ENCODE measurements at regions not wholly inside any gene's neighbourhood (a gene's known extent, or its start where the extent isn't known, plus 50 kb on each side); places are given as distances from the start of the nearest gene placed in this dataset.

DNA sequence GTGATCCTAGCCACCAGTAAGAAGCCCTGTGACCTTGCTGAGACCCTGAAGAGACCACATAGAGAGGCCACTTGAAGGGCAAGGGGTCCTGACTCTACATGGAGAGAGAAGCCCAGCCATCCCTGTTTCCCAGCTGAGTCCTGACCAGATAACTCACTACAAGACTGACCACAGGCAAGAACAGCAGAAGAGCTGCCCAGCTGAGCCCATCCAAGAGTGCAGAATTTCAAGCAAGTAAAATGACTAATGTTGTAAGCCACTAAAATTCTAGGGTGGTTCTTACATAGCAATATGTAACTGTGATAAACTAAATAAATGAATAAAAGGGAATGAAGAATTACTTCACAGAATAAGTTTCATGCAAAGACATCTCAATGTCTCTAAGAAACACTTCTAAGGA, 58.4 kb upstream of the WIPF1 start:
- TF ChIP-seq, protein P1, sequence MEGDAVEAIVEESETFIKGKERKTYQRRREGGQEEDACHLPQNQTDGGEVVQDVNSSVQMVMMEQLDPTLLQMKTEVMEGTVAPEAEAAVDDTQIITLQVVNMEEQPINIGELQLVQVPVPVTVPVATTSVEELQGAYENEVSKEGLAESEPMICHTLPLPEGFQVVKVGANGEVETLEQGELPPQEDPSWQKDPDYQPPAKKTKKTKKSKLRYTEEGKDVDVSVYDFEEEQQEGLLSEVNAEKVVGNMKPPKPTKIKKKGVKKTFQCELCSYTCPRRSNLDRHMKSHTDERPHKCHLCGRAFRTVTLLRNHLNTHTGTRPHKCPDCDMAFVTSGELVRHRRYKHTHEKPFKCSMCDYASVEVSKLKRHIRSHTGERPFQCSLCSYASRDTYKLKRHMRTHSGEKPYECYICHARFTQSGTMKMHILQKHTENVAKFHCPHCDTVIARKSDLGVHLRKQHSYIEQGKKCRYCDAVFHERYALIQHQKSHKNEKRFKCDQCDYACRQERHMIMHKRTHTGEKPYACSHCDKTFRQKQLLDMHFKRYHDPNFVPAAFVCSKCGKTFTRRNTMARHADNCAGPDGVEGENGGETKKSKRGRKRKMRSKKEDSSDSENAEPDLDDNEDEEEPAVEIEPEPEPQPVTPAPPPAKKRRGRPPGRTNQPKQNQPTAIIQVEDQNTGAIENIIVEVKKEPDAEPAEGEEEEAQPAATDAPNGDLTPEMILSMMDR (conservative IDR thresholded peaks at IDR 0.05; ENCODE audit: low read depth, low read length) = no peak
- no peak for DNase-seq (ENCODE audit: low read depth)
- no peak overlapping the region for H3K4me3 ChIP-seq (ENCODE audit: low read depth, low read length)

DNA sequence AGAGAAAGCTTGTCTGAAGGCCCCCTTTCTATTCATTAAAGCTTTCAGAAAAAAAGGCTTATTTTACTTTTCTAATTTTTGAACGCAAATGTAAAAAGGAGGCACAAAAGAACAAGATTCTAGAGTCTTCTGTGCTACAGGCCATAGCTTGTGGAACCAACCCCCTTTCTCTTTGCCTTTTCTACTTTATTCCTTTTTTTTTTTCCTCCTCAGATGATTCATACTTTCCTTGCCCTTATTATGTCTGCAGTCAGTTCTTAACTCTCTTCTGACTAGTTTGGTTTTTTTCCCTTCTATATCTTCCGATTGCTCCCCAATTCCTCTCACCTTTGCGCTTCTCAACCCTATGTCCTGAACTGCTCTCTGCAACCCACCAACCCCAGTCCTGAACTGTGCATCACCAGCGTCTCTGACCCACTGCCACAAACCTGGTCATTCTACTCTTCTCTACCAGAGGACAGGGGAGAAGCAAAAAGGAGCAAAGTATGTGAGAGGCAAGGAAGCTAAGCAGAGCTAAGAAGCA, 56.9 kb upstream of the WIPF1 start:
- TF ChIP-seq, protein P1 (conservative IDR thresholded peaks at IDR 0.05; ENCODE audit: low read depth, low read length) = no peak
- no peak overlapping the region for H3K4me3 ChIP-seq (ENCODE audit: low read depth, low read length)
- DNase-seq (ENCODE audit: low read depth) = peak; percentile 46

DNA sequence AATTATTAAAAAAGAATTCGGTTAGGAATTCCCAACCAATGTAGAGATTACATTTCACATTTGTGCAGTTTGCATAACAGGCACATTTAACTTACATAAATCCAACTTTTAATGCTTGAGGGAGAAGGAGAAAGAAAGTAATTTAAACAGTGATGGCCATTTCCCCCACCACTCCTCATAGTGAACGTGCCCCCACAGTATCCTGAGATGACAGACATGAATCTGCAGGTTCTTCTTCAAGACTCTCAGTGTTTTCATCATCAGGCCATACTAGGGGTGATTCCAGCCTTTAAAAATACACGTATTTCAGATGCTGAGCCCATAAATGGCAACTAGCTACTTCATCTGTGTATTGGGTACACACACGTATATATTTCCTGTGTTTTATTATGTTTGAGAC, 51.3 kb upstream of the WIPF1 start:
- no peak overlapping the region for H3K4me3 ChIP-seq (ENCODE audit: low read depth, low read length)
- DNase-seq (ENCODE audit: low read depth) = no peak
- TF ChIP-seq, protein P1 (conservative IDR thresholded peaks at IDR 0.05; ENCODE audit: low read depth, low read length) = no peak
